Colonic mucosa (tissue), 4 donors: ENCODE measurements at regions not wholly inside any gene's neighbourhood (a gene's known extent, or its start where the extent isn't known, plus 50 kb on each side); places are given as distances from the start of the nearest gene placed in this dataset.

Experiments used
- DNase-seq: peaks from one replicate; pipeline ENCODE4 v3.0.0-alpha.2; 2020
- H3K27ac ChIP-seq: fragments of 200-600 bp; one replicate; pipeline ENCODE4 v1.8.0; 2021
- H3K27me3 ChIP-seq: fragments of 200-600 bp; one replicate; pipeline ENCODE4 v1.8.0; 2021
- H3K36me3 ChIP-seq: fragments of 200-600 bp; one replicate; pipeline ENCODE4 v1.8.0; 2021
- H3K4me1 ChIP-seq: fragments of 200-600 bp; one replicate; pipeline ENCODE4 v1.8.0; 2021; ENCODE audit warnings: mild to moderate bottlenecking
- H3K4me3 ChIP-seq: fragments of 200-600 bp; one replicate; pipeline ENCODE4 v1.8.0; 2021
- H3K9ac ChIP-seq, 2 donors: one replicate each; pipeline ENCODE4 v1.7.0; 2013; ENCODE audit warnings: control low read depth in 2 of 2, low read depth in 2 of 2, low read length in 2 of 2
- H3K9me3 ChIP-seq: fragments of 200-600 bp; one replicate; pipeline ENCODE4 v1.8.0; 2021
- intact Hi-C: fragments of 100-400 bp; cut with DNase I; formaldehyde crosslinking; loops from one replicate; pipeline ENCODE4 v1.14.1; 2022
- TF ChIP-seq, protein P1 (sequence below): fragments of 200-600 bp; IDR thresholded peaks from one replicate; pipeline ENCODE4 v1.8.0; 2022; ENCODE audit warnings: antibody characterized with exemption, mild to moderate bottlenecking
- donor health status: healthy.
- donor health status: DM: no; HTN: no; CAD: no.
- donor health status: DM: no; HTN: no; CAD: no.

- no peak for DNase-seq
- TF ChIP-seq, protein P1, sequence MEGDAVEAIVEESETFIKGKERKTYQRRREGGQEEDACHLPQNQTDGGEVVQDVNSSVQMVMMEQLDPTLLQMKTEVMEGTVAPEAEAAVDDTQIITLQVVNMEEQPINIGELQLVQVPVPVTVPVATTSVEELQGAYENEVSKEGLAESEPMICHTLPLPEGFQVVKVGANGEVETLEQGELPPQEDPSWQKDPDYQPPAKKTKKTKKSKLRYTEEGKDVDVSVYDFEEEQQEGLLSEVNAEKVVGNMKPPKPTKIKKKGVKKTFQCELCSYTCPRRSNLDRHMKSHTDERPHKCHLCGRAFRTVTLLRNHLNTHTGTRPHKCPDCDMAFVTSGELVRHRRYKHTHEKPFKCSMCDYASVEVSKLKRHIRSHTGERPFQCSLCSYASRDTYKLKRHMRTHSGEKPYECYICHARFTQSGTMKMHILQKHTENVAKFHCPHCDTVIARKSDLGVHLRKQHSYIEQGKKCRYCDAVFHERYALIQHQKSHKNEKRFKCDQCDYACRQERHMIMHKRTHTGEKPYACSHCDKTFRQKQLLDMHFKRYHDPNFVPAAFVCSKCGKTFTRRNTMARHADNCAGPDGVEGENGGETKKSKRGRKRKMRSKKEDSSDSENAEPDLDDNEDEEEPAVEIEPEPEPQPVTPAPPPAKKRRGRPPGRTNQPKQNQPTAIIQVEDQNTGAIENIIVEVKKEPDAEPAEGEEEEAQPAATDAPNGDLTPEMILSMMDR = no peak
- H3K9ac ChIP-seq = no peak overlapping the region
- intact Hi-C loops = no loop called here
- no peaks in the 10 kb centered on the region for H3K9me3 ChIP-seq
- no peaks in the 10 kb centered on the region for H3K36me3 ChIP-seq
- no peak overlapping the region for H3K4me3 ChIP-seq
- no peaks in the 10 kb centered on the region for H3K27me3 ChIP-seq
- H3K4me1 ChIP-seq = no peaks in the 10 kb centered on the region
- H3K27ac ChIP-seq = no peak overlapping the region
Observed at GRCh38 chr2:136439064-136439676, 321.2 kb upstream of the CXCR4 start.

- Histone ChIP-seq H3K4me1 (no peaks in the 10 kb centered on the region), H3K9me3 (no peaks in the 10 kb centered on the region), H3K9ac (no peak overlapping the region), H3K27ac (no peak overlapping the region), H3K4me3 (no peak overlapping the region), H3K27me3 (no peaks in the 10 kb centered on the region), H3K36me3 (no peaks in the 10 kb centered on the region)
- intact Hi-C loops = no loop called here
- TF ChIP-seq, protein P1 = no peak
- DNase-seq = no peak
Observed at GRCh38 chr2:136437461-136437860, 319.5 kb upstream of the CXCR4 start.

GRCh38 chr2:136436936-136437335 lies 319.0 kb upstream of the CXCR4 start:
- no peak for DNase-seq
- Histone ChIP-seq H3K9me3 (no peaks in the 10 kb centered on the region), H3K4me3 (no peak overlapping the region), H3K36me3 (no peaks in the 10 kb centered on the region), H3K27ac (no peak overlapping the region), H3K4me1 (no peaks in the 10 kb centered on the region), H3K27me3 (no peaks in the 10 kb centered on the region), H3K9ac (no peak overlapping the region)
- TF ChIP-seq, protein P1 = no peak
- intact Hi-C loops = no loop called here

GRCh38 chr2:136434251-136434715 lies 316.3 kb upstream of the CXCR4 start:
- H3K27me3 ChIP-seq = no peaks in the 10 kb centered on the region
- no peaks in the 10 kb centered on the region for H3K9me3 ChIP-seq
- intact Hi-C loops = no loop called here
- H3K27ac ChIP-seq = no peak overlapping the region
- H3K4me3 ChIP-seq = no peak overlapping the region
- no peaks in the 10 kb centered on the region for H3K36me3 ChIP-seq
- H3K4me1 ChIP-seq = no peaks in the 10 kb centered on the region
- TF ChIP-seq, protein P1 = no peak
- no peak overlapping the region for H3K9ac ChIP-seq
- no peak for DNase-seq

GRCh38 chr2:136433261-136433660 lies 315.3 kb upstream of the CXCR4 start:
- no peak for DNase-seq
- TF ChIP-seq, protein P1 = no peak
- Histone ChIP-seq H3K27ac (no peak overlapping the region), H3K27me3 (no peaks in the 10 kb centered on the region), H3K4me3 (no peak overlapping the region), H3K9ac (no peak overlapping the region), H3K9me3 (no peaks in the 10 kb centered on the region), H3K36me3 (no peaks in the 10 kb centered on the region), H3K4me1 (no peaks in the 10 kb centered on the region)
- intact Hi-C loops = no loop called here
